K562 (cell line): ENCODE measurements at regions not wholly inside any gene's neighbourhood (a gene's known extent, or its start where the extent isn't known, plus 50 kb on each side); places are given as distances from the start of the nearest gene placed in this dataset.
"Not testable (repeated sequence)": the region's sequence is repeated elsewhere in the genome, so short reads cannot be mapped to it uniquely, and the experiment has no call there.

Experiments used
- ATAC-seq: fragments of 200-7000 bp; cut with Tn5 transposase; 3 replicates; pipeline ENCODE4 v1.9.1; 2020; ENCODE audit warnings: moderate library complexity
- BruUV-seq: library from RNA; stranded (reverse); fragments of 400-500 nt; replicated peaks from 2 replicates; lab custom pipeline; 2021; lab: Mats Ljungman, UMichigan
- CTCF ChIA-PET: fragments of 300-600 bp; formaldehyde crosslinking; extraction: SDS; loops from one replicate; lab custom pipeline; 2021; ENCODE audit warnings: low intra/inter-chr PET ratio; lab: Yijun Ruan, JAX
- POLR2A ChIA-PET: fragments of 300-600, 350-650 bp; sonication (Branson Sonifier 250); formaldehyde crosslinking; extraction: SDS; loops from one replicate; lab custom pipeline; 2021; ENCODE audit warnings: antibody characterized with exemption, inconsistent platforms; lab: Yijun Ruan, JAX
- DNase-seq, 4 experiments: peaks; one replicate each; pipeline versions ENCODE4 v3.0.0 to v3.0.0-alpha.2; 2011 to 2018; ENCODE audit warnings: low spot score in 3 of 4, mixed read lengths in 3 of 4; ENCODE audit errors: extremely low read depth in 1 of 4
- FAIRE-seq: peaks from 2 replicates; lab custom pipeline; 2011; peaks lifted over from hg19 to GRCh38; lab: Jason Lieb, UNC
- H2AFZ ChIP-seq: 2 replicates; pipeline ENCODE4 v1.6.0; 2011; ENCODE audit warnings: low read depth, low read length, control low read depth, inconsistent platforms
- H3K27ac ChIP-seq: fragments of 200-600 bp; 3 replicates; pipeline ENCODE4 v1.8.0; 2011; ENCODE audit warnings: low read depth, mild to moderate bottlenecking, control low read depth, inconsistent platforms, low read length, moderate library complexity, mixed read lengths; ENCODE audit errors: extremely low read depth
- H3K27me3 ChIP-seq, 2 experiments: fragments of 300-600 bp in 1 of 2; 2 replicates in 1 of 2; 3 replicates in 1 of 2; pipeline versions ENCODE4 v1.6.0 to v1.8.0; 2011; ENCODE audit warnings: inconsistent platforms in 2 of 2, low read length in 2 of 2, mild to moderate bottlenecking in 1 of 2, mixed read lengths in 1 of 2, moderate library complexity in 1 of 2; ENCODE audit not compliant: control insufficient read depth in 2 of 2, insufficient read depth in 2 of 2
- H3K36me3 ChIP-seq: fragments of 300-600 bp; 3 replicates; pipeline ENCODE4 v1.8.0; 2011; ENCODE audit warnings: mild to moderate bottlenecking, low read length, inconsistent platforms; ENCODE audit not compliant: control insufficient read depth, insufficient read depth
- H3K4me1 ChIP-seq, 2 experiments: fragments of 200-600 bp in 1 of 2; replicated peaks in 1 of 2; 2 replicates in 1 of 2; 3 replicates in 1 of 2; pipeline versions ENCODE4 v1.5.1 to v1.8.0; 2011; ENCODE audit warnings: inconsistent platforms in 2 of 2, low read length in 2 of 2, mild to moderate bottlenecking in 1 of 2, mixed read lengths in 1 of 2, moderate library complexity in 1 of 2; ENCODE audit not compliant: control insufficient read depth in 2 of 2, insufficient read depth in 2 of 2
- H3K4me2 ChIP-seq: 2 replicates; pipeline ENCODE4 v1.6.1; 2011; ENCODE audit warnings: low read length, control low read depth, inconsistent platforms, mixed read lengths; ENCODE audit not compliant: insufficient read depth
- H3K4me3 ChIP-seq: fragments of 200-600 bp; sonication (generic), shearing (Covaris generic); 2 replicates; pipeline ENCODE4 v1.5.1; 2016; ENCODE audit warnings: control low read depth, inconsistent platforms
- H3K79me2 ChIP-seq: fragments of 200-600 bp; 3 replicates; pipeline ENCODE4 v1.8.0; 2011; ENCODE audit warnings: low read length, inconsistent platforms; ENCODE audit not compliant: control insufficient read depth, insufficient read depth
- H3K9ac ChIP-seq, 2 experiments: 2 replicates each; pipeline versions ENCODE4 v1.6.0 to v1.6.1; 2011; ENCODE audit warnings: low read depth in 2 of 2, low read length in 2 of 2, control low read depth in 1 of 2, inconsistent platforms in 1 of 2, mild to moderate bottlenecking in 1 of 2, mixed read lengths in 1 of 2; ENCODE audit not compliant: insufficient read depth in 1 of 2
- H3K9me1 ChIP-seq: one replicate; pipeline ENCODE4 v1.6.0; 2011; ENCODE audit warnings: inconsistent platforms, mild to moderate bottlenecking, low read length, moderate library complexity; ENCODE audit not compliant: control insufficient read depth, insufficient read depth
- H3K9me3 ChIP-seq: replicated peaks from 2 replicates; pipeline ENCODE4 v1.5.1; 2011; ENCODE audit warnings: low read depth, low read length, inconsistent platforms; ENCODE audit not compliant: control insufficient read depth, insufficient read depth
- H4K20me1 ChIP-seq: replicated peaks from 2 replicates; pipeline ENCODE4 v1.6.1; 2011; ENCODE audit warnings: low read length, inconsistent platforms, mixed read lengths; ENCODE audit not compliant: control insufficient read depth, insufficient read depth
- BCOR ChIP-seq: fragments of 450-650 bp; IDR thresholded peaks from 2 replicates; pipeline ENCODE4 v1.6.1; 2016
- KDM1A ChIP-seq, 2 experiments: fragments of 450-650 bp; IDR thresholded peaks; 2 replicates each; pipeline ENCODE4 v1.6.1; 2016; ENCODE audit warnings: mild to moderate bottlenecking in 2 of 2
- TRIM28 ChIP-seq: fragments of 450-650 bp; IDR thresholded peaks from 2 replicates; pipeline ENCODE4 v1.6.1; 2017
- ZNF354B ChIP-seq: fragments of 250-450 bp; sonication (Bioruptor Pico); IDR thresholded peaks from 2 replicates; pipeline ENCODE4 v1.4.0; 2020
- ZNF507 ChIP-seq: conservative IDR thresholded peaks from 2 replicates; pipeline ENCODE4 v1.6.1; 2017; ENCODE audit warnings: missing genetic modification characterization, missing compliant biosample characterization
- WGBS: fragments of 100-300 bp; shearing (Covaris generic); methylation state at CpG from one replicate; pipeline ENCODE4 v1.1.6; 2016; ENCODE audit warnings: low coverage, mixed read lengths; ENCODE audit not compliant: insufficient coverage; ENCODE audit errors: missing lambda C conversion rate; 5-methylcytosine and 5-hydroxymethylcytosine counted together
- in situ Hi-C: fragments of 300-500 bp; cut with MboI; formaldehyde crosslinking; loops from 4 replicates; pipeline ENCODE4 v1.15.0; 2018; ENCODE audit warnings: inconsistent platforms, mixed read lengths
- intact Hi-C: fragments of 100-400 bp; cut with micrococcal nuclease; formaldehyde crosslinking; loops from 2 replicates; pipeline ENCODE4 v1.14.2; 2022

GRCh38 chr2:85969367-85969766 lies 80.6 kb upstream of the ST3GAL5 start:
- TF ChIP-seq BCOR: peak; percentile 82
- peak; percentile 32 to 45; a peak in 1 of 4 replicates for TF ChIP-seq KDM1A (IDR thresholded peaks at IDR 0.05)
- no CpG with 5 or more reads among the region's 6 CpGs for WGBS
- POLR2A ChIA-PET, DNase-seq, H3K9me3 ChIP-seq, H3K79me2 ChIP-seq, H3K9ac ChIP-seq, H3K4me1 ChIP-seq, in situ Hi-C loops, BruUV-seq, intact Hi-C loops, H4K20me1 ChIP-seq, CTCF ChIA-PET, H3K27me3 ChIP-seq, H3K4me3 ChIP-seq, H3K9me1 ChIP-seq, ATAC-seq, H3K4me2 ChIP-seq, H3K36me3 ChIP-seq, FAIRE-seq, H3K27ac ChIP-seq, H2AFZ ChIP-seq: not testable (repeated sequence)

DNA sequence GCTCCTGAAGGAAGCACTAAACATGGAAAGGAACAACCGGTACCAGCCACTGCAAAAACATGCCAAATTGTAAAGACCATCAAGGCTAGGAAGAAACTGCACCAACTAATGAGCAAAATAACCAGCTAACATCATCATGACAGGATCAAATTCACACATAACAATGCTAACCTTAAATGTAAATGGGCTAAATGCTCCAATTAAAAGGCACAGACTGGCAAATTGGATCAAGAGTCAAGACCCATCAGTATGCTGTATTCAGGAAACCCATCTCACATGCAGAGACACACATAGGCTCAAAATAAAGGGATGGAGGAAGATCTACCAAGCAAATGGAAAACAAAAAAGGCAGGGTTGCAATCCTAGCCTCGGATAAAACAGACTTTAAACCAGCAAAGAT lies 77.0 kb upstream of the ST3GAL5 start:
- ATAC-seq, H3K4me1 ChIP-seq, H3K27ac ChIP-seq, FAIRE-seq, H3K9ac ChIP-seq, H4K20me1 ChIP-seq, H2AFZ ChIP-seq, DNase-seq, CTCF ChIA-PET: not testable (repeated sequence)
- 6% methylated on average over 1 of the region's 2 CpGs for WGBS
- TF ChIP-seq ZNF507 (peak; percentile 98), TRIM28 (0 out of 2 replicates have a peak, but pooled peaks have one; percentile 23), ZNF354B (peak; percentile 90)
- TF ChIP-seq, all 486 proteins: peak for 3; not testable (repeated sequence) for 483
- in situ Hi-C loops, POLR2A ChIA-PET, H3K79me2 ChIP-seq, H3K36me3 ChIP-seq, BruUV-seq, H3K9me1 ChIP-seq, intact Hi-C loops, H3K27me3 ChIP-seq, H3K4me2 ChIP-seq, H3K4me3 ChIP-seq: not testable (repeated sequence)
- peaks cover 13% of the 10 kb centered on the region for H3K9me3 ChIP-seq
